ENCODE measurements at regions not wholly inside any gene's neighbourhood (a gene's known extent, or its start where the extent isn't known, plus 50 kb on each side); places are given as distances from the start of the nearest gene placed in this dataset.

DNA sequence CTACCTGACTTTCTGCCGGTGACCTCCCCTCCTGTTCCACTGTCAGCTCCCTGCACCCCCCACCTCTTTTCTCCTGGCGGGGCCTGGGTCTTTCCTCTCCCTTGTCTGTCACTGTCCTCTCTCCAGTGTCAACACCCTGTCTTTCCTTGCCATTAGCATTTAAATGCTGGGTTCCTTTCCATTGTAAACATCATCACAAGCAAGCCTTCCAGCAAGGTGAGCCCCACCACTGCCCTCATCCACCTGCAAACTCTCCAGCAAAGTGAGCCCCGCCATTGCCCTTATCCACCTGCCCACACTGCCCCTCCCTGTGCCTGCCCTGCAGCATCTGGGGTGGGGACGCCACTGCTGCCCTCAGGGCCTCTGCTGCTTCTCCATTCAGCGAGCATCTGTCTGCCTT is 195.0 kb downstream of the ENGASE start:
- H3K4me1 Mint-ChIP-seq: peaks cover 37% of the 10 kb centered on the region
- ATAC-seq (peak; percentile 72), DNase-seq (ENCODE audit: low spot score) (peak; percentile 29)
- CTCF ChIA-PET: interaction anchor here (0.7 to 1.5 kb wide), 2 partner anchors 119 to 131 kb away, joined by 3 read pairs; no protein-coding TSS in a partner anchor
- no peak overlapping the region for H3K27ac Mint-ChIP-seq
- POLR2A ChIA-PET: no interaction called here
- TF ChIP-seq, protein P1, sequence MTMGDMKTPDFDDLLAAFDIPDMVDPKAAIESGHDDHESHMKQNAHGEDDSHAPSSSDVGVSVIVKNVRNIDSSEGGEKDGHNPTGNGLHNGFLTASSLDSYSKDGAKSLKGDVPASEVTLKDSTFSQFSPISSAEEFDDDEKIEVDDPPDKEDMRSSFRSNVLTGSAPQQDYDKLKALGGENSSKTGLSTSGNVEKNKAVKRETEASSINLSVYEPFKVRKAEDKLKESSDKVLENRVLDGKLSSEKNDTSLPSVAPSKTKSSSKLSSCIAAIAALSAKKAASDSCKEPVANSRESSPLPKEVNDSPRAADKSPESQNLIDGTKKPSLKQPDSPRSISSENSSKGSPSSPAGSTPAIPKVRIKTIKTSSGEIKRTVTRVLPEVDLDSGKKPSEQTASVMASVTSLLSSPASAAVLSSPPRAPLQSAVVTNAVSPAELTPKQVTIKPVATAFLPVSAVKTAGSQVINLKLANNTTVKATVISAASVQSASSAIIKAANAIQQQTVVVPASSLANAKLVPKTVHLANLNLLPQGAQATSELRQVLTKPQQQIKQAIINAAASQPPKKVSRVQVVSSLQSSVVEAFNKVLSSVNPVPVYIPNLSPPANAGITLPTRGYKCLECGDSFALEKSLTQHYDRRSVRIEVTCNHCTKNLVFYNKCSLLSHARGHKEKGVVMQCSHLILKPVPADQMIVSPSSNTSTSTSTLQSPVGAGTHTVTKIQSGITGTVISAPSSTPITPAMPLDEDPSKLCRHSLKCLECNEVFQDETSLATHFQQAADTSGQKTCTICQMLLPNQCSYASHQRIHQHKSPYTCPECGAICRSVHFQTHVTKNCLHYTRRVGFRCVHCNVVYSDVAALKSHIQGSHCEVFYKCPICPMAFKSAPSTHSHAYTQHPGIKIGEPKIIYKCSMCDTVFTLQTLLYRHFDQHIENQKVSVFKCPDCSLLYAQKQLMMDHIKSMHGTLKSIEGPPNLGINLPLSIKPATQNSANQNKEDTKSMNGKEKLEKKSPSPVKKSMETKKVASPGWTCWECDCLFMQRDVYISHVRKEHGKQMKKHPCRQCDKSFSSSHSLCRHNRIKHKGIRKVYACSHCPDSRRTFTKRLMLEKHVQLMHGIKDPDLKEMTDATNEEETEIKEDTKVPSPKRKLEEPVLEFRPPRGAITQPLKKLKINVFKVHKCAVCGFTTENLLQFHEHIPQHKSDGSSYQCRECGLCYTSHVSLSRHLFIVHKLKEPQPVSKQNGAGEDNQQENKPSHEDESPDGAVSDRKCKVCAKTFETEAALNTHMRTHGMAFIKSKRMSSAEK (CRISPR knock-in tag; IDR thresholded peaks at IDR 0.05; ENCODE audit: borderline replicate concordance): no peak
- TF ChIP-seq, protein P2, sequence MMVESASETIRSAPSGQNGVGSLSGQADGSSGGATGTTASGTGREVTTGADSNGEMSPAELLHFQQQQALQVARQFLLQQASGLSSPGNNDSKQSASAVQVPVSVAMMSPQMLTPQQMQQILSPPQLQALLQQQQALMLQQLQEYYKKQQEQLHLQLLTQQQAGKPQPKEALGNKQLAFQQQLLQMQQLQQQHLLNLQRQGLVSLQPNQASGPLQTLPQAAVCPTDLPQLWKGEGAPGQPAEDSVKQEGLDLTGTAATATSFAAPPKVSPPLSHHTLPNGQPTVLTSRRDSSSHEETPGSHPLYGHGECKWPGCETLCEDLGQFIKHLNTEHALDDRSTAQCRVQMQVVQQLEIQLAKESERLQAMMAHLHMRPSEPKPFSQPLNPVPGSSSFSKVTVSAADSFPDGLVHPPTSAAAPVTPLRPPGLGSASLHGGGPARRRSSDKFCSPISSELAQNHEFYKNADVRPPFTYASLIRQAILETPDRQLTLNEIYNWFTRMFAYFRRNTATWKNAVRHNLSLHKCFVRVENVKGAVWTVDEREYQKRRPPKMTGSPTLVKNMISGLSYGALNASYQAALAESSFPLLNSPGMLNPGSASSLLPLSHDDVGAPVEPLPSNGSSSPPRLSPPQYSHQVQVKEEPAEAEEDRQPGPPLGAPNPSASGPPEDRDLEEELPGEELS (CRISPR knock-in tag; IDR thresholded peaks at IDR 0.05): 0 out of 2 replicates have a peak, but pooled peaks have one; percentile 26
- TF ChIP-seq KAT7 (CRISPR knock-in tag; IDR thresholded peaks at IDR 0.05; ENCODE audit: borderline replicate concordance) (no peak), ZNF281 (CRISPR knock-in tag; IDR thresholded peaks at IDR 0.05) (no peak), OVOL2 (CRISPR knock-in tag; IDR thresholded peaks at IDR 0.05; ENCODE audit: borderline replicate concordance) (no peak), CREB1 (CRISPR knock-in tag; IDR thresholded peaks at IDR 0.05) (no peak), GTF2I (CRISPR knock-in tag; conservative IDR thresholded peaks at IDR 0.05) (no peak), RELA (CRISPR knock-in tag; IDR thresholded peaks at IDR 0.05; ENCODE audit: borderline replicate concordance) (no peak), ZNF671 (CRISPR knock-in tag; IDR thresholded peaks at IDR 0.05) (no peak), HMGA2 (CRISPR knock-in tag; IDR thresholded peaks at IDR 0.05) (no peak), CREM (CRISPR knock-in tag; IDR thresholded peaks at IDR 0.05) (no peak), ATF1 (CRISPR knock-in tag; IDR thresholded peaks at IDR 0.05) (no peak), NR3C1 (CRISPR knock-in tag; conservative IDR thresholded peaks at IDR 0.05; ENCODE audit: low read depth) (no peak), ATF6 (CRISPR knock-in tag; IDR thresholded peaks at IDR 0.05) (no peak), NFE2L1 (CRISPR knock-in tag; IDR thresholded peaks at IDR 0.05) (no peak), ERG (CRISPR knock-in tag; IDR thresholded peaks at IDR 0.05) (no peak), ESRRA (CRISPR knock-in tag; IDR thresholded peaks at IDR 0.05; ENCODE audit: borderline replicate concordance) (no peak), NR1H2 (CRISPR knock-in tag; IDR thresholded peaks at IDR 0.05) (no peak), MAX (CRISPR knock-in tag; IDR thresholded peaks at IDR 0.05) (peak; percentile 41; the same call in 1 of the 2 replicates), TEAD1 (CRISPR knock-in tag; IDR thresholded peaks at IDR 0.05) (no peak), FOXK1 (CRISPR knock-in tag; IDR thresholded peaks at IDR 0.05) (peak; percentile 63), ATF2 (CRISPR knock-in tag; IDR thresholded peaks at IDR 0.05; ENCODE audit: borderline replicate concordance, low read depth) (no peak)
- TF ChIP-seq, protein P3, sequence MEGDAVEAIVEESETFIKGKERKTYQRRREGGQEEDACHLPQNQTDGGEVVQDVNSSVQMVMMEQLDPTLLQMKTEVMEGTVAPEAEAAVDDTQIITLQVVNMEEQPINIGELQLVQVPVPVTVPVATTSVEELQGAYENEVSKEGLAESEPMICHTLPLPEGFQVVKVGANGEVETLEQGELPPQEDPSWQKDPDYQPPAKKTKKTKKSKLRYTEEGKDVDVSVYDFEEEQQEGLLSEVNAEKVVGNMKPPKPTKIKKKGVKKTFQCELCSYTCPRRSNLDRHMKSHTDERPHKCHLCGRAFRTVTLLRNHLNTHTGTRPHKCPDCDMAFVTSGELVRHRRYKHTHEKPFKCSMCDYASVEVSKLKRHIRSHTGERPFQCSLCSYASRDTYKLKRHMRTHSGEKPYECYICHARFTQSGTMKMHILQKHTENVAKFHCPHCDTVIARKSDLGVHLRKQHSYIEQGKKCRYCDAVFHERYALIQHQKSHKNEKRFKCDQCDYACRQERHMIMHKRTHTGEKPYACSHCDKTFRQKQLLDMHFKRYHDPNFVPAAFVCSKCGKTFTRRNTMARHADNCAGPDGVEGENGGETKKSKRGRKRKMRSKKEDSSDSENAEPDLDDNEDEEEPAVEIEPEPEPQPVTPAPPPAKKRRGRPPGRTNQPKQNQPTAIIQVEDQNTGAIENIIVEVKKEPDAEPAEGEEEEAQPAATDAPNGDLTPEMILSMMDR (IDR thresholded peaks at IDR 0.05): no peak
- H3K27me3 Mint-ChIP-seq (ENCODE audit: low read depth): peaks cover 18% of the 10 kb centered on the region
- no peaks in the 10 kb centered on the region for H3K9me3 Mint-ChIP-seq
- H3K4me3 Mint-ChIP-seq: no peak overlapping the region
- no peaks in the 10 kb centered on the region for H3K36me3 Mint-ChIP-seq

All from WTC11 (cell line).